HFF-Myc (cell line): ENCODE measurements at regions not wholly inside any gene's neighbourhood (a gene's known extent, or its start where the extent isn't known, plus 50 kb on each side); places are given as distances from the start of the nearest gene placed in this dataset.

Source experiments
- DNase-seq: peaks from one replicate; pipeline ENCODE4 v3.0.0-alpha.2; 2011; ENCODE audit warnings: low read depth; ENCODE audit errors: extremely low read depth
- H3K4me3 ChIP-seq: replicated peaks from 2 replicates; pipeline ENCODE4 v1.5.1; 2011; ENCODE audit warnings: low read depth, mild to moderate bottlenecking, control low read depth, low read length
- CTCF ChIP-seq: IDR thresholded peaks from 2 replicates; pipeline ENCODE4 v1.5.1; 2012; ENCODE audit warnings: mild to moderate bottlenecking, low read depth, low read length, control low read depth; ENCODE audit errors: missing control alignments

- no peak overlapping the region for H3K4me3 ChIP-seq
- TF ChIP-seq CTCF: no peak
- no peak for DNase-seq
Measured at GRCh38 chr2:223223156-223223555, 171.2 kb downstream of the KCNE4 start.

- TF ChIP-seq CTCF: no peak
- no peak for DNase-seq
- no peak overlapping the region for H3K4me3 ChIP-seq
Measured at GRCh38 chr2:223225266-223225665, 173.3 kb downstream of the KCNE4 start.

- no peak overlapping the region for H3K4me3 ChIP-seq
- no peak for DNase-seq
- no peak for TF ChIP-seq CTCF
Measured at GRCh38 chr2:223226264-223226663, 174.3 kb downstream of the KCNE4 start.

GRCh38 chr2:223227338-223227737 is 175.3 kb downstream of the KCNE4 start:
- TF ChIP-seq CTCF: no peak
- no peak overlapping the region for H3K4me3 ChIP-seq
- no peak for DNase-seq

GRCh38 chr2:223228871-223229270 is 176.9 kb downstream of the KCNE4 start:
- H3K4me3 ChIP-seq: no peak overlapping the region
- TF ChIP-seq CTCF: no peak
- DNase-seq: no peak

GRCh38 chr2:223230352-223230751 is 178.4 kb downstream of the KCNE4 start:
- no peak for DNase-seq
- no peak for TF ChIP-seq CTCF
- H3K4me3 ChIP-seq: no peak overlapping the region

- DNase-seq: no peak
- TF ChIP-seq CTCF: no peak
- no peak overlapping the region for H3K4me3 ChIP-seq
Measured at GRCh38 chr2:223232285-223232684, 180.3 kb downstream of the KCNE4 start.
